Fibroblast of skin of scalp (primary cell): ENCODE measurements at regions not wholly inside any gene's neighbourhood (a gene's known extent, or its start where the extent isn't known, plus 50 kb on each side); places are given as distances from the start of the nearest gene placed in this dataset.
"Not testable (repeated sequence)": the region's sequence is repeated elsewhere in the genome, so short reads cannot be mapped to it uniquely, and the experiment has no call there.

ENCODE experiments used
- DNase-seq: peaks from one replicate; pipeline ENCODE4 v3.0.0-alpha.2; 2013

- DNase-seq, result peak; percentile 35
Observed at GRCh38 chr19:34041925-34042521, 130.3 kb upstream of the LSM14A start.

GRCh38 chr19:34044021-34044420 is 128.3 kb upstream of the LSM14A start:
- DNase-seq, result no peak

- no peak for DNase-seq
Observed at GRCh38 chr19:34049944-34050343, 122.4 kb upstream of the LSM14A start.

GRCh38 chr19:34050430-34050829 is 121.9 kb upstream of the LSM14A start:
- DNase-seq, result not testable (repeated sequence)

- DNase-seq, result no peak
Observed at GRCh38 chr19:34051255-34051654, 121.0 kb upstream of the LSM14A start.

- DNase-seq, result no peak
Observed at GRCh38 chr19:34057155-34057554, 115.1 kb upstream of the LSM14A start.

GRCh38 chr19:34066007-34066643 is 106.2 kb upstream of the LSM14A start:
- no peak for DNase-seq

- peak; percentile 37 for DNase-seq
Observed at GRCh38 chr19:34067861-34068271, 104.4 kb upstream of the LSM14A start.

GRCh38 chr19:34075661-34076091 is 96.6 kb upstream of the LSM14A start:
- DNase-seq, result peak; percentile 20

- peak; percentile 13 for DNase-seq
Observed at GRCh38 chr19:34082289-34083077, 89.8 kb upstream of the LSM14A start.

GRCh38 chr19:34084396-34085145 is 87.7 kb upstream of the LSM14A start:
- DNase-seq, result no peak

GRCh38 chr19:34085336-34085735 is 87.0 kb upstream of the LSM14A start:
- DNase-seq, result no peak

GRCh38 chr19:34088292-34088691 is 84.0 kb upstream of the LSM14A start:
- no peak for DNase-seq

- no peak for DNase-seq
Observed at GRCh38 chr19:34089566-34089965, 82.7 kb upstream of the LSM14A start.

- no peak for DNase-seq
Observed at GRCh38 chr19:34094960-34095359, 77.3 kb upstream of the LSM14A start.

GRCh38 chr19:34095411-34095810 is 76.9 kb upstream of the LSM14A start:
- not testable (repeated sequence) for DNase-seq

- DNase-seq, result peak; percentile 58
Observed at GRCh38 chr19:34096020-34096915, 76.0 kb upstream of the LSM14A start.

- DNase-seq, result no peak
Observed at GRCh38 chr19:34104096-34104495, 68.2 kb upstream of the LSM14A start.

GRCh38 chr19:34104557-34104956 is 67.7 kb upstream of the LSM14A start:
- DNase-seq, result no peak

GRCh38 chr19:34109596-34109995 is 62.7 kb upstream of the LSM14A start:
- no peak for DNase-seq

GRCh38 chr19:34118879-34119748 is 53.2 kb upstream of the LSM14A start:
- no peak for DNase-seq
